Astrocyte of the cerebellum (primary cell): ENCODE measurements at regions not wholly inside any gene's neighbourhood (a gene's known extent, or its start where the extent isn't known, plus 50 kb on each side); places are given as distances from the start of the nearest gene placed in this dataset.

Source experiments
- DNase-seq: peaks from one replicate; pipeline ENCODE4 v3.0.0-alpha.2; 2011; ENCODE audit warnings: low read depth
- H3K4me3 ChIP-seq: 2 replicates; pipeline ENCODE4 v1.5.1; 2011; ENCODE audit warnings: mild to moderate bottlenecking, low read depth, low read length, moderate library complexity
- in situ Hi-C: cut with HindIII; loops from 2 replicates; pipeline ENCODE4 v1.10.0; 2017; ENCODE audit warnings: low sequenced_read_pairs
- TF ChIP-seq, protein P1 (sequence below): IDR thresholded peaks from 2 replicates; pipeline ENCODE4 v1.5.1; 2012; ENCODE audit warnings: low read length, low read depth, moderate library complexity, mild to moderate bottlenecking; ENCODE audit errors: missing control alignments

DNA sequence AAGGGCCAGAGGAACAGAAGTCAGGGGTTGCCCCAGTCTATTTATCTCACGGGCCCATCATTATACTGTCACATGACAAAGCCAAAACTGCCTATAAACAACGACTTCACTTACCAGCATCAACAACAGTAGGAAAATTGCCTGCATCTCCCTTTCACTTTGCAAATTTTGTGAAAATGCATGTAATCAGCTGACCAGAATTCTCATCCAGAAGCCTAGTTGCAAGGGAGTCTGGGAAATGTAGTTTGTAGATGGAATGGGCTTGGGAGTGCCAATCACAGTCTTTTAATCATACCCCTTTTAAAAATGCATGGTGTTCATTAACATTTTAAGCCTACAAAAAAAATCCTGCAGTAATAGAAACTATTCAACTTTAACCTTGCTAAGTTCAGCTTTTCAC is 369.3 kb upstream of the TMPO start:
- TF ChIP-seq, protein P1, sequence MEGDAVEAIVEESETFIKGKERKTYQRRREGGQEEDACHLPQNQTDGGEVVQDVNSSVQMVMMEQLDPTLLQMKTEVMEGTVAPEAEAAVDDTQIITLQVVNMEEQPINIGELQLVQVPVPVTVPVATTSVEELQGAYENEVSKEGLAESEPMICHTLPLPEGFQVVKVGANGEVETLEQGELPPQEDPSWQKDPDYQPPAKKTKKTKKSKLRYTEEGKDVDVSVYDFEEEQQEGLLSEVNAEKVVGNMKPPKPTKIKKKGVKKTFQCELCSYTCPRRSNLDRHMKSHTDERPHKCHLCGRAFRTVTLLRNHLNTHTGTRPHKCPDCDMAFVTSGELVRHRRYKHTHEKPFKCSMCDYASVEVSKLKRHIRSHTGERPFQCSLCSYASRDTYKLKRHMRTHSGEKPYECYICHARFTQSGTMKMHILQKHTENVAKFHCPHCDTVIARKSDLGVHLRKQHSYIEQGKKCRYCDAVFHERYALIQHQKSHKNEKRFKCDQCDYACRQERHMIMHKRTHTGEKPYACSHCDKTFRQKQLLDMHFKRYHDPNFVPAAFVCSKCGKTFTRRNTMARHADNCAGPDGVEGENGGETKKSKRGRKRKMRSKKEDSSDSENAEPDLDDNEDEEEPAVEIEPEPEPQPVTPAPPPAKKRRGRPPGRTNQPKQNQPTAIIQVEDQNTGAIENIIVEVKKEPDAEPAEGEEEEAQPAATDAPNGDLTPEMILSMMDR: no peak

DNA sequence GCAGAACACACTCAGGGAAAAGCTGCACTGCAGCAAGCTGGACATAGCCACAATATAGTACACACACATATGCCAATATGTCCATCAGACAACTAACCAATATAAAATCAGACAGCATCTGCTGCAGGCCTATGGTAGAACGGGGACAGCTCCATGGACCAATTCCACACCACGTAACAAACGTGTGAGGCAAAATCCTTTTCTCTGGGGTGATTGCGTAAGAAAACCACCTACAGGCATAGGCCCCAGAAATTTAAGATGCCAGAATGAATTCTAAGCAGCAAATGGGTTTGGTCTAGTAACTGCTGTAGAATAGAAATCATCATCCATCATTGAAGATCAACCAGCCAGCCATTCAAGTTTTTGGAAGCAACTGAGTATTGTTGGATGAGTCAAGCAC is 368.9 kb upstream of the TMPO start:
- TF ChIP-seq, protein P1: no peak
- in situ Hi-C loops: no loop called here
- H3K4me3 ChIP-seq: no peak overlapping the region
- DNase-seq: no peak

More for the DNA sequence above, 369.3 kb upstream of the TMPO start:
- H3K4me3 ChIP-seq: no peak overlapping the region
- in situ Hi-C loops: no loop called here
- DNase-seq: no peak

DNA sequence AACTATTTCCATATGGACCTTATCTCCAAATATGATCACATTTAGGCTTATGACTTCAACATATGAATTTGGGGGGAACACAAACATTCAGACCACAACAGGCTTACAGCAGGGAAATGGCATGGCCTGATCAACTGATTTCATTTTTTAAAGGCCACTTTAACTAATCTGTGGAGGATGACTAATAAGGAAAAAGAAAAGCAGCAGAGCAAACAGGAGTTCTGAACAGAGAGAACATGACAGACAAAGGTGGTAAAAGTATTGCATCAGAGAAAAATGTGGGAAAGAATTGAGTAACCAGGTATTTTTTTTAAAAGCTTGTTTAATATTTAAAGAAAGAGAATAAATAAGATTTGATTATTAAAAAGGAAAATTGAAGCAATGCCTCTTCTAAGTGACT is 366.1 kb upstream of the TMPO start:
- DNase-seq: no peak
- TF ChIP-seq, protein P1: no peak
- no peak overlapping the region for H3K4me3 ChIP-seq
- in situ Hi-C loops: no loop called here

DNA sequence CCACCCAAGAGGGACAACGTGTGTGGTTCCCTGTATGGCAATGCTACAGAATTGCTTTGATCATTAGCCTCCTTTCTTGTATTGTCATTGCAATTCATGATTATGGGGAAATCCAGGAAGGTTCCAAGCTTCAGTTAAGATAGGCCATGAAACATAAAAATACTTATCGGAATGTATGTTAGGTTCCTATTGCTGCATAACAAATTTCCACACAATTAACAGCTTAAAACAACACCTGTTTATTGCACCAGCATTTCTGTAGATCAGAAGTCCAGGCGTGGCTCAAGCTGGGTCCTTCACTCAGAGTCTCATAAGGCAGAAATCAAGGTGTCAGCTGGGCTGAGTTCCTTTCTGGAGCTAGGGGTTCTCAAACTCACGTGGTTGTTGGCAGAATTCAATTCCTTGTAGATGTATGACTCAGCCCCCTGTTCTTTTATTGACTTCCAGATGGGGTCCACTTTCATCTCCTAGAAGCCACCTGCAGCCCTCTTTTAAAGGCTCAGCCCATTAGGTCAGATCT is 365.6 kb upstream of the TMPO start:
- H3K4me3 ChIP-seq: no peak overlapping the region
- in situ Hi-C loops: no loop called here
- TF ChIP-seq, protein P1: no peak
- no peak for DNase-seq

DNA sequence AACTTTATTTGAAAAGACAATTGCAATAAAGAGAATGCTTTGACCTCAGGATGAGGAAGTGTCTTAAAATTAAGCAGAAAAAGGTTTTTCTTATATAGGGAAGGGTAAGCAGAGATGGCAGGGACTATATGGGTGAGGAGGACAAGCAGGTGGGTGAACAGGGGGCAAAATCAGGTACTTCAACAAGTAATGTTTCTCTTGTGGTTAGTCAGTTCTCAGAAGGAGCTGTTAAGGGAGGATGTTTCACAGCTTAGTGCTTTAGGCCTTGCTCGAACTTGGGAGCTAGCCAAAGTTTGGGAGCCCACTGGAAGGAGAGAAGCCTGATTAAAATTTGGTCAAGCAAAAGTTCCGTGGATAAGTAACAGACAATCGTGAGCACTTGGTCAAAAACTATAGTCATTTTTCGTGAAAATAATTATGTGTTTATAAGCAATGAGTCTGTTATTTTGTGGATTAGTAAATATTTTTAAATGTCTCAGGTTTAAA is 364.2 kb upstream of the TMPO start:
- TF ChIP-seq, protein P1: no peak
- no peak overlapping the region for H3K4me3 ChIP-seq
- in situ Hi-C loops: no loop called here
- no peak for DNase-seq

DNA sequence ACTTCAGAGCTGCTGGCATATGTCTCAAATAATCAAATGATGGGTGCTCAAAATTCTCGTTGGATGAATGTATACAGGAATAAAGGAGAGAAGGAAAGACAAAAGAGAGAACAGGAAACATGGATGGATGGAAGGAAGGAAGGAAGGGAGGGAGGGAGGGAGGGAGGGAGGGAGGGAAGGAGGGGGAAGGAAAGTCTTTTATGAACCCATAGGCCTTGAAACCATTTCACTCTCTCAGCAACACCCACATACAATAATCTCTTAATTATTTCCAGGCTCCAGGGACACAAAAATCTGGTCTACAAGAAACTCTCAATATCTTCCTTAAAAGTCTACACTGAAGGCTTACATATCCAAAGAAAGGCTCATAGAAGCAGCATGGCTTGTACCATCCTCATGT is 363.4 kb upstream of the TMPO start:
- TF ChIP-seq, protein P1: no peak
- in situ Hi-C loops: no loop called here
- no peak overlapping the region for H3K4me3 ChIP-seq
- no peak for DNase-seq
